Stimulated activated CD8-positive, alpha-beta memory T cell treated with anti-CD3 and anti-CD28 coated beads, Interleukin-15, amount 100 ng/mL, for 48 hours (primary cell): ENCODE measurements at regions not wholly inside any gene's neighbourhood (a gene's known extent, or its start where the extent isn't known, plus 50 kb on each side); places are given as distances from the start of the nearest gene placed in this dataset.

Experiments used
- DNase-seq, 2 donors: peaks; one replicate each; pipeline ENCODE4 v3.0.0-alpha.2; 2020; ENCODE audit warnings: low read depth in 2 of 2

DNA sequence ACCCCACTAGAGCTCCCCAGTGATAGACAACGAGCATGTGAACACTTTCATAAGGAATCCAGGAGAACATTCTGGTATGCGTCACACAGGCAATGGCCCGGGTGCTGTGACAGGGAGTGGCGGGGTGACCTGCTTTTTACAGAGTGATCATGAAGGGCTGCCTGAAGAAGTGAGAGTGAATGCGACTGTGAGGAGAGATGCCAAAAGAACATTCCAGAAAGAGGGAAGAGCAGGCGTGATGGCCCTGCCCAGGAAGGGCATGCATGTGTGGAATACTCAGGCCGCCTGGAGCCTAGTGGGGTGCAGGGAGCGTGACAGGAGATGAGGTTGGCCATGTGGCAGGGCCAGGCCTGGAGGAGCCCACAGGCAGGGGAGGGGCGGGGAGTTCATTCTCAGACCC lies 53.8 kb downstream of the FZD10 start:
- no peak for DNase-seq

DNA sequence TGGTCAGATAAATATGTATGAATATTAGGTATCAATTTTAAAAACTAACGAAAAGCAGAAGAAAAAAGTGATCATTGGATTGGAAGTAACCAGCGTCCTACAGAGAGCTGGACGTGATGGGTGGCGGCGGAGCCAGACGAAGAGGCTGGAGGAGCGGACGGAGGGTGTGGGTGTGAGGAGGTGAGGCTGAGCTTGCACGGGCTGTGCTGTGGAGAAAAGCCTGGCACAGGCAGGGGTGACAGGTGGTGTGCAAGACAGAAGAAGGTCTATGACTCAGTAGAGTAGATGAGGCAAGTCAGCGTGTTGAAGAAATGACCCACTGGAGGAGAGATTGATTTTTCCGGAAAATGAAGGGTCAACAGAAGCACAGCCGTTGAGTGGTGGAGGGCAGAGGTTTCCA lies 56.4 kb downstream of the FZD10 start:
- no peak for DNase-seq

DNA sequence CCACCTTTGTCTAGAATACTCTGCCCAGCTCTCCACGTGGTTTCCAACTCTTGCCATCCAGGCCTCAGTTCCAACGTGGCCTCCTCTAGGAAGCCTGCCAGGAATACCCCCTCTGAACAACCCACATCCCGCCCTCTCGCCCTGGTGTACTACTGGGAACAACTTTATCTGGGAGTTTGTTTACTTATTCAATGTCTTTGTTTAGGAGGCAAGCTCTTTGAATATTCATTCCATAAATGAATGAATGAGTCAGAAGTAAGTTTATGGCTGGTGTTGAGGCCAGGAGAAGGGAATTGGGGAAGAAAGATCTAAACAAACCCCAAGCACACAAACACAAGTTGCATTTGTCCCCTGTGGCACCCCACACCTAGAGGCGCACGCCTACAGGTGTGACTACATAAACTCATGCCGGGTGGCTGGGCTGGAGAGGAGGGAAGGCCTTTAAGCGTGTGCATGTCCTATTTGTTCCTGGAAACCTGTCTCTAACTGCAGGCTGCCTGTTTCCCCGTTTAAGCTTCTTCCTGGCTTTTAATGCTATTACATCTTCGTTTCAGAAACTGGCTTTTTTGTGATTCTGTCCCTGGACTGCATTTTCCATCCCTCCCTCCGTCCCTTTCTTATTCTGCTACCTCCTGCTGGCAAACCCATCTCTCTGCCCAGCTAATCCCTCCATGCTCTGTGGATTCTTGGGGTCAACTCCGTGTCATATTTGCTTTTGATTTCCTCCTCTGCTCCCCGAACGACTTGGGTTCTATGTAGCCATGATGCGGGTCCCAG lies 57.9 kb downstream of the FZD10 start:
- DNase-seq, result no peak

- no peak for DNase-seq
Observed at GRCh38 chr12:130220706-130221100, 58.4 kb downstream of the FZD10 start.

DNA sequence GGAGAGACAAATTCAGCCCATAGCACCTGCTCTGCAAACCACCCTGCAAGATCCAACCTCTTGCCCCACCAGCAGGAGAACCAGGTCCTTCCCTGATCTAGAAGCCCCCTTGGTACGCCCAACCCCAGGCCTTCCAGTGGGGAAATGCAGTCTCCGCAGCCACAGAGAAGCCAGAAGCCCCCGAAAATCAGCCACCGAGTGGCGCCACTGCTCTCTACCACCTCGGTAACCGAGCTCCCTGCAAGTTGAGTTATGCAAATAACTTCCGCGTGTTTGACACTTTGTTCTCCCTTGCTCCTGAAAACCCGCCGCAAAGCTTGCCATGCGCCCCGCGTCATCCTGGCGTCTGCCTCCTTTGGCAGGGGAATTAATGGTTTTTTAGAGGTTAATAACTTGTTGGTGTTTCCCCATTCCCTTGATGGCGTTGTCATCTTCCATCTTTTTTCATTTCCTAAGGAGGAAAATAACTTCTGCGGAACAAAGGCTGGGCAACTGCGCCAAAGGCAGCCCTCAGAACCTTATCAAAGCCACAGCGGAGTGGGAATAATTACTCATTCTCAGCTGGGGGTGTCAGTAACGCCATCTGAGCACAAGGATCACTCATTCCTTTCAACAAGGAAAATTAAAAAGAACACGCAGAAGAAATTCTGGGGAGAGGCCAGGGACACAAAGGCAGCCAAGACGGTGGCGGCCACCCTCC lies 60.4 kb downstream of the FZD10 start:
- no peak for DNase-seq

GRCh38 chr12:130223767-130224244 lies 61.5 kb downstream of the FZD10 start:
- no peak for DNase-seq

GRCh38 chr12:130224613-130225012 lies 62.3 kb downstream of the FZD10 start:
- no peak for DNase-seq

- no peak for DNase-seq
Observed at GRCh38 chr12:130225347-130225746, 63.1 kb downstream of the FZD10 start.

GRCh38 chr12:130226126-130226525 lies 63.9 kb downstream of the FZD10 start:
- no peak for DNase-seq

GRCh38 chr12:130226771-130227170 lies 64.5 kb downstream of the FZD10 start:
- no peak for DNase-seq

- DNase-seq, result no peak
Observed at GRCh38 chr12:130227641-130228040, 65.4 kb downstream of the FZD10 start.

- no peak for DNase-seq
Observed at GRCh38 chr12:130236446-130236845, 74.2 kb downstream of the FZD10 start.

DNA sequence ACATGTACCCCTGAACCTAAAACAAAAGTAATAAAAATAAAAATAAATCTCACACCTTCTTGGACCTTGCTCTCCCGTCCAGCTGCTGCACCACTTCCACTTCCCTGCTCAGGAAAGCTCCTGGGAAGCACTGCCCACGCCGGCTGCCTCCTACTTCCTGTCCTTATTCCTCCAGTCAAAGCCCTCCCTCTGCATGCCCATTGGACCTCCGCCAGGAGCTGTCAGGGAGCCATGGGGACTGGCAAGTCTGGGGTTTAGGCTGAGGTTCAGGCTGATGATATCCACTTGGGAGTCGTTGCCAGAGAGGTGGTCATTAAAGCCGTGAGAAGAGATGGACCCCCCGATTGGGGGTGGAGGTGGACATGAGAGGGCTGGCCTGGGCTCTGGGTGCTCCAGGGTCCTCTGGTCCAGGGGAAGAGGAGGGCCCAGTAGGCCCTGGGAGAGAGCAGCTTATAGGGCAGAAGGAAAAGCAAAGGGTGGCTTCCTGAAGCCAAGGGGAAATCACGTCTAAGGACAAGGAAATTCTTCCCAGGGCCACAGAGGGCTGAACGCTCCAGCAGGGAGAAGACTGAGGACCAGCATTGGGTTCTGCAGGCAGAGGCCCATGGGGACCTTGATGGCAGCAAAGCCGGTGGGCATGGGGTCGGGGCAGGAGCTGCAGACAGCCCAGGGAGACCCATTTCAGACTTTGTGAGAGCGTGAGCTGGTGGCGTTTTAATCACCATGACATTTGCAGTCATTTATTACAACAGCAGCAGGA lies 78.7 kb downstream of the FZD10 start:
- no peak for DNase-seq

- no peak for DNase-seq
Observed at GRCh38 chr12:130242506-130242905, 80.2 kb downstream of the FZD10 start.

DNA sequence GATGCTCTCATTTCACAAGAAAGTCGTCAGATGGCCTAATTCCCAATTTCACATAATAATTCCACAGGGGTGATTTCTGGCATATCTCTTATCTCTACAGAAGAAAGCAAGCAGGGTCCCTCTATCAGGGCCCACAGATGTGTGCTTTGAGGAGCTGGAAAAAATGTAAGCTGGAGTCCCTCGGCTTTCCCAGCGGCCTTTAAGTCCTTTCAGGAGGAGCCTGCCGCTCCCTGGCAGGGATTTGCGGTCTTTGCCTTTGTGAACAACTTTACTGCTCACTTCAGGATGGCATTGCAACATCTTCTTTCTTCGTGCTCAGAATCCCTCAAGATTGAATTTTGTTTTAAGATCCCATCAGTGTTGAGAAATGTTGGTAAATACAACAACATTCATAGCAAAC lies 83.0 kb downstream of the FZD10 start:
- DNase-seq, result no peak

DNA sequence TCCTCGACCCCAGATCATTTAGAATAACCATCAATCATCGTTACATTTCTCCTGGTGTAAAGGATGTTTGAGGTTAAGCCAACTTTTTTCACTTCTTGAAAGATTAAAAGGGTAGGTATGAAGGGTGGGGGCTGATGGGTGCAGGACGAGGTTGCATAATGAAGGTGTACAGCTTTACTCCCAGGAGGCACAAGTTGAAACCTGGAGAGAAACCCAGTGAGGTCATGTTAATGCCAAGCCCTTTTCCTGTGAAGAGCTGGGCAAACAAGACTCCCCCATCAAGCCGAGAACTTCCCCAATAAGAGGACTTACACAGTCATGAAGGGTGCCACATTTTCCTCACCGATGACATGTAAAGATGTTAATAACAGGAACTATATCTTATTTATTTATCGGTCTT lies 84.3 kb downstream of the FZD10 start:
- DNase-seq, result no peak

DNA sequence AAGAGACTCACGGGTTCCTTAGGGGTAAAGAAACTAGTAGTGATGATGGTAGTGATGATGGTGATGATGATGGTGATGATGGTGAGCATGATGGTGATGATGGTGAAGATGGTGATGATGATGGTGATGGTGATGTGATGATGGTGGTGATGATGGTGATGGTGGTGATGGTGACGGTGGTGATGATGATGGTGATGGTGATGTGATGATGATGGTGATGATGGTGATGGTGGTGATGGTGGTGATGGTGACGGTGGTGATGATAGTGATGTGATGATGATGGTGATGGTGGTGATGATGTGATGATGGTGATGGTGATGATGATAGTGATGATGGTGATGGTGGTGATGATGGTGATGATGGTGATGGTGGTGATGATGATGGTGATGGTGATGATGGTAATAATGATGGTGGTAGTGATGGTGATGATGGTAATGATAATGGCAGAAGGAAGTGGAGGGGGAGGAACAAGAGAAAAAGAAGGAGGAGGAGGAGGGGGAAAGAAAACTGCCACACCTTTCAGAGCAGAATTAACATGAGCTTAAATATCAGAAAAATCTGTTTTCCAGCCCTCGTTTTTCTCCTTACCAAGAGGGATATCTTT lies 85.5 kb downstream of the FZD10 start:
- no peak for DNase-seq

DNA sequence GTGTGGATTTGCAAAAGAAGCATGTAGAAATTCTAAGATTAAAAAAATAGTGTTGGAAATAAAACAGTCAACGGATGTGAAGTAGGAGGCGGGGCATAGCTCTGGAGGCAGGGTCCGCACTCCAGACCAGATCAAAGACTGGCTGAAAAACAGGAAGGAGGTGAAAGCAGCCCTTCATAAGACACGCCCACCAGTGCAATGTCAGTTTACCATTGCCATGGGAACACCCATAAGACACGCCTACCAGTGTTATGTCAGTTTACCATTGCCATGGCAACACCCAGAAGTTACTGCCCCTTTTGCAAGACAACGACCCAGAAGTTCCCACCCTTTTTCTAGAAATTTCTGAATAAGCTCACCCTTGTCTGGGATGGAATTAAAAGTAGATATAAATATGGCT lies 87.1 kb downstream of the FZD10 start:
- no peak for DNase-seq

GRCh38 chr12:130251236-130251780 lies 86.4 kb upstream of the PIWIL1 start:
- no peak for DNase-seq

DNA sequence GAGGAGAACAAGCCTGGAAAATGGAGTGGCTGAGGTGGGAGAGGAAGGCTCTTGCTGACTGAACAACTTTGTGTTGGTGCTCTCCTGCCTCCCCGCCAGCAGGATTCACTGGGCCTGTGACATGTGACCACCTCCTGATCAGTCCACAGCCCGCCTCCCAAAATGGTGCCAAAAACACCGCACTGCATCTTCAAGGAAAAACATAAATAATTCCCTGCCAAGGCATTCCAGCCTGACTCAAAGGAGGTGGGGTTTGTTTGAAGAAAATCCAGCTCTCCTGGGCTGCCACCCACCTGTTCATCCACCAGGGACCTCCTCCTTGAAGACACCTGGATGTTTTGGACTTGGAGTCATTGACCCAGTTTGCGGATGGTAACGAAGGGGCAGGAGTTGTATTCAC lies 83.8 kb upstream of the PIWIL1 start:
- DNase-seq, result no peak

- no peak for DNase-seq
Observed at GRCh38 chr12:130254461-130255276, 83.0 kb upstream of the PIWIL1 start.
